Activated CD8-positive, alpha-beta T cell treated with anti-CD3 and anti-CD28 coated beads for 36 hours (primary cell): ENCODE measurements at regions not wholly inside any gene's neighbourhood (a gene's known extent, or its start where the extent isn't known, plus 50 kb on each side); places are given as distances from the start of the nearest gene placed in this dataset.
"Not testable (repeated sequence)": the region's sequence is repeated elsewhere in the genome, so short reads cannot be mapped to it uniquely, and the experiment has no call there.

Experiments used
- ATAC-seq: fragments of 200-7000 bp; cut with Tn5 transposase; one replicate; pipeline ENCODE4 v1.10.0; 2021; ENCODE audit warnings: mild to moderate bottlenecking, moderate library complexity
- CTCF ChIA-PET: fragments of 350-600 bp; sonication (Branson Sonifier 250); formaldehyde crosslinking; loops from one replicate; lab custom pipeline; 2021; ENCODE audit warnings: antibody characterized with exemption; lab: Charles Lee
- POLR2A ChIA-PET: fragments of 350-600 bp; sonication (Branson Sonifier 250); formaldehyde crosslinking; loops from one replicate; lab custom pipeline; 2021; ENCODE audit warnings: antibody characterized with exemption; lab: Charles Lee
- DNase-seq: peaks from one replicate; pipeline ENCODE4 v3.0.0-alpha.2; 2020
- H3K27ac Mint-ChIP-seq: one replicate; pipeline ENCODE4 v1.8.0; 2021; ENCODE audit warnings: mild to moderate bottlenecking, mixed read lengths
- H3K27me3 Mint-ChIP-seq: one replicate; pipeline ENCODE4 v1.8.0; 2021; ENCODE audit warnings: mixed read lengths
- H3K36me3 Mint-ChIP-seq: one replicate; pipeline ENCODE4 v1.8.0; 2021; ENCODE audit warnings: low read depth, mixed read lengths
- H3K4me1 Mint-ChIP-seq: one replicate; pipeline ENCODE4 v1.8.0; 2021; ENCODE audit warnings: low read depth, mixed read lengths
- H3K4me3 Mint-ChIP-seq: one replicate; pipeline ENCODE4 v1.8.0; 2021; ENCODE audit warnings: mild to moderate bottlenecking, moderate library complexity, mixed read lengths
- H3K9me3 Mint-ChIP-seq: one replicate; pipeline ENCODE4 v1.8.0; 2021; ENCODE audit warnings: mixed read lengths
- intact Hi-C: fragments of 100-400 bp; cut with micrococcal nuclease; formaldehyde crosslinking; loops from one replicate; pipeline ENCODE4 v1.10.0; 2022
- TF ChIP-seq, protein P1 (sequence below): fragments of 200-600 bp; IDR thresholded peaks from one replicate; pipeline ENCODE4 v1.8.0; 2022; ENCODE audit warnings: antibody characterized with exemption, mild to moderate bottlenecking

GRCh38 chr20:12737900-12738299 is 270.9 kb upstream of the SPTLC3 start:
- DNase-seq: no peak
- H3K27me3 Mint-ChIP-seq: no peaks in the 10 kb centered on the region
- no peak for ATAC-seq
- CTCF ChIA-PET: no interaction called here
- POLR2A ChIA-PET: no interaction called here
- H3K9me3 Mint-ChIP-seq: peaks cover 1% of the 10 kb centered on the region
- no peak overlapping the region for H3K4me3 Mint-ChIP-seq
- H3K27ac Mint-ChIP-seq: no peak overlapping the region
- no peaks in the 10 kb centered on the region for H3K36me3 Mint-ChIP-seq
- intact Hi-C loops: no loop called here
- TF ChIP-seq, protein P1, sequence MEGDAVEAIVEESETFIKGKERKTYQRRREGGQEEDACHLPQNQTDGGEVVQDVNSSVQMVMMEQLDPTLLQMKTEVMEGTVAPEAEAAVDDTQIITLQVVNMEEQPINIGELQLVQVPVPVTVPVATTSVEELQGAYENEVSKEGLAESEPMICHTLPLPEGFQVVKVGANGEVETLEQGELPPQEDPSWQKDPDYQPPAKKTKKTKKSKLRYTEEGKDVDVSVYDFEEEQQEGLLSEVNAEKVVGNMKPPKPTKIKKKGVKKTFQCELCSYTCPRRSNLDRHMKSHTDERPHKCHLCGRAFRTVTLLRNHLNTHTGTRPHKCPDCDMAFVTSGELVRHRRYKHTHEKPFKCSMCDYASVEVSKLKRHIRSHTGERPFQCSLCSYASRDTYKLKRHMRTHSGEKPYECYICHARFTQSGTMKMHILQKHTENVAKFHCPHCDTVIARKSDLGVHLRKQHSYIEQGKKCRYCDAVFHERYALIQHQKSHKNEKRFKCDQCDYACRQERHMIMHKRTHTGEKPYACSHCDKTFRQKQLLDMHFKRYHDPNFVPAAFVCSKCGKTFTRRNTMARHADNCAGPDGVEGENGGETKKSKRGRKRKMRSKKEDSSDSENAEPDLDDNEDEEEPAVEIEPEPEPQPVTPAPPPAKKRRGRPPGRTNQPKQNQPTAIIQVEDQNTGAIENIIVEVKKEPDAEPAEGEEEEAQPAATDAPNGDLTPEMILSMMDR: no peak
- H3K4me1 Mint-ChIP-seq: no peaks in the 10 kb centered on the region

DNA sequence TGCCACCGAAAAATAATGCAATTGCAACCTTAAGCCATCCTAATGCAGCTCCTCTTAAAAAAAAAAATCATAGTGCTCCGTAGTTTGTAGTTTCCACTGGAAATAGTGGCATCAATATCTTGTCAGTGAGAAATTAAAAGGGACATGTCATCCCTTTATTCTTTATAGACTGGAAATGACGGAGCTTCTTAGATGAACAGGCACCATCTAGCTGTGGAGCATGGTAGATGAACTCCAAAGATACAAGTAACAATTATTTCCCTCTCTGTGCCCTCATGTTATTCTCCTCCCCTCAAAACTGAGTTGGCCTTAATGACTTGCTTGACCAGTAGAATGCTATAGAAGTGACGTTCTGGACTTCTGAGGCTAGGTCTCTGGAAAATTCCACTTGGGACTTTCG is 268.1 kb upstream of the SPTLC3 start:
- peaks cover 1% of the 10 kb centered on the region for H3K9me3 Mint-ChIP-seq
- TF ChIP-seq, protein P1: no peak
- H3K36me3 Mint-ChIP-seq: no peaks in the 10 kb centered on the region
- DNase-seq (no peak), ATAC-seq (no peak)
- H3K27ac Mint-ChIP-seq: no peak overlapping the region
- H3K27me3 Mint-ChIP-seq: peaks cover 1% of the 10 kb centered on the region
- no peaks in the 10 kb centered on the region for H3K4me1 Mint-ChIP-seq
- CTCF ChIA-PET: interaction anchor here (1.2 kb wide), 1 partner anchor 10 kb away, joined by 4 read pairs; no protein-coding TSS in a partner anchor
- POLR2A ChIA-PET: no interaction called here
- no peak overlapping the region for H3K4me3 Mint-ChIP-seq
- intact Hi-C loops: no loop called here

DNA sequence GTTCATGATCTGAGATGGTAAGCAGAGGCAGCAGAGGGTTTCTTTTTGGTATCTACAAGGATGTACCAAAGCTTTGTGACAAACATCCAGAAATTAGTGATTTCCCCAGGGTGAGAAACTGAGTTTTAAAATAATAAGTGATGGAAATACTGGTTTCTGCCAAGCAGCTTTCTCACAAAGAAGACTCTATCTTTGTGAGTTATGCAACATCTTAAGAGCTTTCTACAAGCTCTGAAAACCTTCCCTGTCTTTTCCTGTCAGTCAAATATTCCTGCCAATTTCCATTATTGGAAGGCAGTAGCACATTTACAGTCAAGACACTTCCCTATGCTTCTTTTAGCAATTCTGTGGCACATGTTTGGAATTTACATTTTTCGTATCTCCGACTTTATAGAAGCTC is 264.7 kb upstream of the SPTLC3 start:
- intact Hi-C loops: no loop called here
- CTCF ChIA-PET: interaction anchor here (1.4 kb wide), 1 partner anchor 11 kb away, joined by 3 read pairs; no protein-coding TSS in a partner anchor
- POLR2A ChIA-PET: no interaction called here

GRCh38 chr20:12748359-12748994 is 260.3 kb upstream of the SPTLC3 start:
- intact Hi-C loops: no loop called here
- DNase-seq (no peak), ATAC-seq (no peak)
- CTCF ChIA-PET: no interaction called here
- POLR2A ChIA-PET: no interaction called here
- no peaks in the 10 kb centered on the region for H3K9me3 Mint-ChIP-seq
- TF ChIP-seq, protein P1: no peak
- no peaks in the 10 kb centered on the region for H3K36me3 Mint-ChIP-seq
- no peak overlapping the region for H3K27ac Mint-ChIP-seq
- H3K4me1 Mint-ChIP-seq: no peaks in the 10 kb centered on the region
- H3K27me3 Mint-ChIP-seq: no peaks in the 10 kb centered on the region
- no peak overlapping the region for H3K4me3 Mint-ChIP-seq

More for the DNA sequence above, 264.7 kb upstream of the SPTLC3 start:
- Mint-ChIP-seq H3K27me3 (peaks cover 1% of the 10 kb centered on the region), H3K4me3 (no peak overlapping the region), H3K27ac (no peak overlapping the region), H3K4me1 (no peaks in the 10 kb centered on the region), H3K9me3 (peaks cover 1% of the 10 kb centered on the region), H3K36me3 (no peaks in the 10 kb centered on the region)
- ATAC-seq: no peak
- DNase-seq: no peak
- TF ChIP-seq, protein P1: no peak

GRCh38 chr20:12750221-12750620 is 258.6 kb upstream of the SPTLC3 start:
- ChIA-PET CTCF (no interaction called here), POLR2A (no interaction called here)
- ATAC-seq (no peak), DNase-seq (no peak)
- no peak overlapping the region for H3K4me3 Mint-ChIP-seq
- no peaks in the 10 kb centered on the region for H3K36me3 Mint-ChIP-seq
- no peaks in the 10 kb centered on the region for H3K4me1 Mint-ChIP-seq
- intact Hi-C loops: no loop called here
- H3K27me3 Mint-ChIP-seq: no peaks in the 10 kb centered on the region
- H3K9me3 Mint-ChIP-seq: no peaks in the 10 kb centered on the region
- no peak overlapping the region for H3K27ac Mint-ChIP-seq
- TF ChIP-seq, protein P1: no peak

GRCh38 chr20:12752900-12753693 is 255.7 kb upstream of the SPTLC3 start:
- POLR2A ChIA-PET, H3K9me3 Mint-ChIP-seq: not testable (repeated sequence)

DNA sequence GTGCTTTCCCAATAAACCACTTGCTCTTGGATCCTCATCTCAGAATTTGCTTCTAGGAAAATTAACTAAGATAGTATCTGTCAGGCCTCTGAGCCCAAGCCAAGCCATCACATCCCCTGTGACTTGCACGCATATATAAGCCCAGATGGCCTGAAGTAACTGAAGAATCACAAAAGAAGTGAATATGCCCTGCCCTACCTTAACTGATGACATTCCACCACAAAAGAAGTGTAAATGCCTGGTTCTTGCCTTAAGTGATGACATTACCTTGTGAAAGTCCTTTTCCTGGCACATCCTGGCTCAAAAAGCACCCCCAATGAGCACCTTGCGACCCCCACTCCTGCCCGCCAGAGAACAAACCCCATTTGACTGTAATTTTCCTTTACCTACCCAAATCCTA is 255.0 kb upstream of the SPTLC3 start:
- H3K9me3 Mint-ChIP-seq, H3K27me3 Mint-ChIP-seq: not testable (repeated sequence)

More at GRCh38 chr20:12752900-12753693, 255.7 kb upstream of the SPTLC3 start:
- H3K4me1 Mint-ChIP-seq, H3K27me3 Mint-ChIP-seq, intact Hi-C loops, H3K4me3 Mint-ChIP-seq, DNase-seq, H3K27ac Mint-ChIP-seq, H3K36me3 Mint-ChIP-seq, CTCF ChIA-PET, ATAC-seq: not testable (repeated sequence)

More for the DNA sequence above, 255.0 kb upstream of the SPTLC3 start:
- ATAC-seq, H3K36me3 Mint-ChIP-seq, CTCF ChIA-PET, POLR2A ChIA-PET, H3K4me3 Mint-ChIP-seq, H3K4me1 Mint-ChIP-seq, intact Hi-C loops, H3K27ac Mint-ChIP-seq, DNase-seq: not testable (repeated sequence)
